Natural killer cell treated with Interleukin-12 subunit alpha and Interleukin-12 subunit beta and Interleukin-15 and Interleukin-18, amount 100 ng/mL, for 72 hours (primary cell): ENCODE measurements at regions not wholly inside any gene's neighbourhood (a gene's known extent, or its start where the extent isn't known, plus 50 kb on each side); places are given as distances from the start of the nearest gene placed in this dataset.

Experiments
- ATAC-seq, 2 donors: fragments of 150-1000 bp; cut with Tn5 transposase in 1 of 2; sonication (Bioruptor Pico), chemical (Tn5 transposase) in 1 of 2; 2 replicates each; pipeline ENCODE4 v1.10.0; 2021
- DNase-seq: peaks from one replicate; pipeline ENCODE4 v3.0.0; 2022; ENCODE audit warnings: low spot score
- H3K27ac Mint-ChIP-seq, 2 donors: 1 replicate in 1 of 2; 2 replicates in 1 of 2; pipeline ENCODE4 v1.8.0; 2022; ENCODE audit warnings: mixed read lengths in 2 of 2, mild to moderate bottlenecking in 1 of 2, moderate library complexity in 1 of 2
- H3K27me3 Mint-ChIP-seq, 2 donors: 1 replicate in 1 of 2; 2 replicates in 1 of 2; pipeline ENCODE4 v1.8.0; 2022; ENCODE audit warnings: mixed read lengths in 2 of 2
- H3K36me3 Mint-ChIP-seq: one replicate; pipeline ENCODE4 v1.8.0; 2022; ENCODE audit warnings: mixed read lengths
- H3K4me1 Mint-ChIP-seq, 2 donors: 1 replicate in 1 of 2; 2 replicates in 1 of 2; pipeline ENCODE4 v1.8.0; 2022; ENCODE audit warnings: low read depth in 2 of 2, mixed read lengths in 2 of 2, mild to moderate bottlenecking in 1 of 2
- H3K4me3 Mint-ChIP-seq: one replicate; pipeline ENCODE4 v1.8.0; 2022; ENCODE audit warnings: mixed read lengths
- H3K9me3 Mint-ChIP-seq: 2 replicates; pipeline ENCODE4 v1.8.0; 2022; ENCODE audit warnings: mixed read lengths

GRCh38 chr11:64449381-64450167, 90.6 kb downstream of the RPS6KA4 start:
- ATAC-seq, result peak; percentile 87 to 89
- Mint-ChIP-seq H3K4me3 (peak overlapping the region; percentile 53), H3K36me3 (no peaks in the 10 kb centered on the region), H3K9me3 (no peaks in the 10 kb centered on the region), H3K4me1 (peaks cover 10 to 11% of the 10 kb centered on the region in 2 donors), H3K27me3 (peaks cover 6 to 9% of the 10 kb centered on the region in 2 donors), H3K27ac (peak overlapping the region in 1 of 2 donors; percentile 35)
- peak; percentile 68 for DNase-seq

- H3K27me3 Mint-ChIP-seq, result peaks cover 6 to 9% of the 10 kb centered on the region in 2 donors
- H3K4me3 Mint-ChIP-seq, result no peak overlapping the region
- no peaks in the 10 kb centered on the region for H3K9me3 Mint-ChIP-seq
- DNase-seq (no peak), ATAC-seq (no peak)
- no peak overlapping the region for H3K27ac Mint-ChIP-seq
- H3K36me3 Mint-ChIP-seq, result no peaks in the 10 kb centered on the region
- H3K4me1 Mint-ChIP-seq, result peaks cover 10 to 11% of the 10 kb centered on the region in 2 donors
Observed at GRCh38 chr11:64450168-64450560, 91.2 kb downstream of the RPS6KA4 start.

- H3K27me3 Mint-ChIP-seq, result peaks cover 6 to 9% of the 10 kb centered on the region in 2 donors
- H3K27ac Mint-ChIP-seq, result no peak overlapping the region
- H3K4me1 Mint-ChIP-seq, result peaks cover 10 to 11% of the 10 kb centered on the region in 2 donors
- ATAC-seq (no peak), DNase-seq (no peak)
- no peaks in the 10 kb centered on the region for H3K36me3 Mint-ChIP-seq
- no peaks in the 10 kb centered on the region for H3K9me3 Mint-ChIP-seq
- H3K4me3 Mint-ChIP-seq, result no peak overlapping the region
Observed at GRCh38 chr11:64451856-64452255, 92.9 kb downstream of the RPS6KA4 start.

- no peaks in the 10 kb centered on the region for H3K36me3 Mint-ChIP-seq
- ATAC-seq (no peak), DNase-seq (no peak)
- H3K27me3 Mint-ChIP-seq, result peaks cover 0 to 7% of the 10 kb centered on the region in 2 donors
- no peaks in the 10 kb centered on the region for H3K9me3 Mint-ChIP-seq
- H3K4me3 Mint-ChIP-seq, result no peak overlapping the region
- H3K4me1 Mint-ChIP-seq, result peaks cover 6 to 9% of the 10 kb centered on the region in 2 donors
- H3K27ac Mint-ChIP-seq, result no peak overlapping the region
Observed at GRCh38 chr11:64453466-64453865, 94.5 kb downstream of the RPS6KA4 start.

- no peak for ATAC-seq
- H3K4me1 Mint-ChIP-seq, result no peaks in the 10 kb centered on the region
- no peak overlapping the region for H3K27ac Mint-ChIP-seq
- peaks cover 5 to 7% of the 10 kb centered on the region in 2 donors for H3K27me3 Mint-ChIP-seq
- H3K9me3 Mint-ChIP-seq, result no peaks in the 10 kb centered on the region
- no peak for DNase-seq
- no peaks in the 10 kb centered on the region for H3K36me3 Mint-ChIP-seq
- H3K4me3 Mint-ChIP-seq, result no peak overlapping the region
Observed at GRCh38 chr11:64455456-64456261, 96.7 kb downstream of the RPS6KA4 start.

GRCh38 chr11:64456509-64457320, 97.8 kb downstream of the RPS6KA4 start:
- Mint-ChIP-seq H3K4me1 (no peaks in the 10 kb centered on the region), H3K9me3 (no peaks in the 10 kb centered on the region), H3K27ac (no peak overlapping the region), H3K36me3 (no peaks in the 10 kb centered on the region), H3K4me3 (no peak overlapping the region), H3K27me3 (peaks cover 5 to 7% of the 10 kb centered on the region in 2 donors)
- ATAC-seq (no peak), DNase-seq (no peak)

- Mint-ChIP-seq H3K4me3 (no peak overlapping the region), H3K4me1 (no peaks in the 10 kb centered on the region), H3K36me3 (no peaks in the 10 kb centered on the region), H3K9me3 (no peaks in the 10 kb centered on the region), H3K27me3 (peaks cover 5 to 7% of the 10 kb centered on the region in 2 donors), H3K27ac (no peak overlapping the region)
- ATAC-seq (peak in 1 of 2 donors; percentile 43), DNase-seq (no peak)
Observed at GRCh38 chr11:64457416-64458010, 98.2 kb upstream of the SLC22A11 start.

GRCh38 chr11:64458997-64459396, 96.7 kb upstream of the SLC22A11 start:
- no peaks in the 10 kb centered on the region for H3K9me3 Mint-ChIP-seq
- DNase-seq (no peak), ATAC-seq (no peak)
- H3K4me3 Mint-ChIP-seq, result no peak overlapping the region
- peaks cover 5 to 7% of the 10 kb centered on the region in 2 donors for H3K27me3 Mint-ChIP-seq
- no peaks in the 10 kb centered on the region for H3K4me1 Mint-ChIP-seq
- no peak overlapping the region for H3K27ac Mint-ChIP-seq
- H3K36me3 Mint-ChIP-seq, result no peaks in the 10 kb centered on the region

GRCh38 chr11:64459609-64460008, 96.1 kb upstream of the SLC22A11 start:
- Mint-ChIP-seq H3K27ac (no peak overlapping the region), H3K9me3 (no peaks in the 10 kb centered on the region), H3K4me3 (no peak overlapping the region), H3K27me3 (peaks cover 7% of the 10 kb centered on the region in 2 donors), H3K36me3 (no peaks in the 10 kb centered on the region), H3K4me1 (no peaks in the 10 kb centered on the region)
- ATAC-seq (no peak), DNase-seq (no peak)

GRCh38 chr11:64461081-64461480, 94.7 kb upstream of the SLC22A11 start:
- Mint-ChIP-seq H3K4me1 (no peaks in the 10 kb centered on the region), H3K27ac (no peak overlapping the region), H3K9me3 (no peaks in the 10 kb centered on the region), H3K27me3 (peaks cover 7 to 15% of the 10 kb centered on the region in 2 donors), H3K36me3 (no peaks in the 10 kb centered on the region), H3K4me3 (no peak overlapping the region)
- no peak for ATAC-seq
- DNase-seq, result no peak

- Mint-ChIP-seq H3K27ac (no peak overlapping the region), H3K4me3 (no peak overlapping the region), H3K27me3 (peaks cover 10 to 21% of the 10 kb centered on the region in 2 donors), H3K9me3 (peaks cover 3% of the 10 kb centered on the region), H3K36me3 (no peaks in the 10 kb centered on the region), H3K4me1 (no peaks in the 10 kb centered on the region)
- no peak for DNase-seq
- ATAC-seq, result no peak
Observed at GRCh38 chr11:64466115-64466718, 89.5 kb upstream of the SLC22A11 start.

- Mint-ChIP-seq H3K4me3 (no peak overlapping the region), H3K36me3 (no peaks in the 10 kb centered on the region), H3K27me3 (peaks cover 12 to 33% of the 10 kb centered on the region in 2 donors), H3K27ac (no peak overlapping the region), H3K9me3 (peaks cover 3% of the 10 kb centered on the region), H3K4me1 (no peaks in the 10 kb centered on the region)
- DNase-seq (no peak), ATAC-seq (no peak)
Observed at GRCh38 chr11:64469288-64469687, 86.5 kb upstream of the SLC22A11 start.
